OCI-LY3 (cell line): ENCODE measurements at regions not wholly inside any gene's neighbourhood (a gene's known extent, or its start where the extent isn't known, plus 50 kb on each side); places are given as distances from the start of the nearest gene placed in this dataset.

ENCODE experiments used
- H2AFZ ChIP-seq: fragments of 200-600, 300-600 bp; shearing (Covaris generic); 2 replicates; pipeline ENCODE4 v1.6.0; 2014; ENCODE audit warnings: antibody characterized with exemption, low read depth, low read length
- H3K27ac ChIP-seq: fragments of 200-600, 300-600 bp; sonication (generic); 2 replicates; pipeline ENCODE4 v1.5.1; 2014; ENCODE audit warnings: mild to moderate bottlenecking, low read length, moderate library complexity, mixed read lengths
- H3K27me3 ChIP-seq: fragments of 200-600, 300-600 bp; sonication (generic); 2 replicates; pipeline ENCODE4 v1.6.1; 2014; ENCODE audit warnings: low read depth, low read length, mixed read lengths
- H3K36me3 ChIP-seq: fragments of 200-600, 300-600 bp; sonication (generic); replicated peaks from 2 replicates; pipeline ENCODE3; 2014; ENCODE audit warnings: low read depth, low read length, mixed read lengths
- H3K4me1 ChIP-seq: fragments of 300-600, 200-600 bp; sonication (generic); 2 replicates; pipeline ENCODE4 v1.6.1; 2014; ENCODE audit warnings: low read length, mixed read lengths
- H3K4me2 ChIP-seq: fragments of 200-600, 300-600 bp; sonication (generic); 2 replicates; pipeline ENCODE4 v1.6.1; 2014; ENCODE audit warnings: low read length, mixed read lengths
- H3K4me3 ChIP-seq: fragments of 300-600, 200-600 bp; sonication (generic); 2 replicates; pipeline ENCODE4 v1.5.1; 2014; ENCODE audit warnings: antibody characterized with exemption, mild to moderate bottlenecking, low read length, moderate library complexity
- H3K79me2 ChIP-seq: fragments of 300-600, 200-600 bp; shearing (Covaris generic); 2 replicates; pipeline ENCODE4 v1.6.1; 2014; ENCODE audit warnings: mild to moderate bottlenecking, low read length, mixed read lengths
- H3K9ac ChIP-seq: fragments of 300-600, 200-600 bp; shearing (Covaris generic); 2 replicates; pipeline ENCODE4 v1.6.0; 2014; ENCODE audit warnings: mild to moderate bottlenecking, low read length, moderate library complexity
- H3K9me3 ChIP-seq: fragments of 200-600, 300-600 bp; shearing (Covaris generic); 2 replicates; pipeline ENCODE4 v1.6.1; 2014; ENCODE audit warnings: low read length, mixed read lengths; ENCODE audit not compliant: insufficient read depth
- H4K20me1 ChIP-seq: fragments of 200-600, 300-600 bp; sonication (generic); 2 replicates; pipeline ENCODE4 v1.6.1; 2016; ENCODE audit warnings: low read length, mixed read lengths; ENCODE audit not compliant: insufficient read depth
- CTCF ChIP-seq: fragments of 200-600, 300-600 bp; sonication (generic); IDR thresholded peaks from 2 replicates; pipeline ENCODE4 v1.5.1; 2014; ENCODE audit warnings: antibody characterized with exemption, low read length, low read depth
- EZH2phosphoT487 ChIP-seq: fragments of 200-600 bp; shearing (Covaris generic); IDR thresholded peaks from 2 replicates; pipeline ENCODE4 v1.6.1; 2018; ENCODE audit warnings: antibody characterized with exemption, mixed run types, low read depth

GRCh38 chr3:6736836-6737629 lies 123.9 kb upstream of the GRM7 start:
- Histone ChIP-seq H2AFZ (no peak overlapping the region), H3K79me2 (no peaks in the 10 kb centered on the region), H3K4me2 (no peak overlapping the region), H3K9me3 (no peaks in the 10 kb centered on the region), H3K9ac (no peak overlapping the region), H3K4me1 (no peaks in the 10 kb centered on the region), H3K27me3 (no peaks in the 10 kb centered on the region), H3K36me3 (no peaks in the 10 kb centered on the region), H4K20me1 (no peaks in the 10 kb centered on the region), H3K4me3 (no peak overlapping the region), H3K27ac (no peak overlapping the region)
- TF ChIP-seq CTCF = no peak
- no peak for TF ChIP-seq EZH2phosphoT487

GRCh38 chr3:6737630-6738029 lies 123.3 kb upstream of the GRM7 start:
- Histone ChIP-seq H3K9ac (no peak overlapping the region), H3K4me3 (no peak overlapping the region), H3K27me3 (no peaks in the 10 kb centered on the region), H3K27ac (no peak overlapping the region), H2AFZ (no peak overlapping the region), H3K4me2 (no peak overlapping the region), H3K9me3 (no peaks in the 10 kb centered on the region), H3K36me3 (no peaks in the 10 kb centered on the region), H3K4me1 (peaks cover under 1% of the 10 kb centered on the region), H4K20me1 (no peaks in the 10 kb centered on the region), H3K79me2 (no peaks in the 10 kb centered on the region)
- no peak for TF ChIP-seq EZH2phosphoT487
- no peak for TF ChIP-seq CTCF

DNA sequence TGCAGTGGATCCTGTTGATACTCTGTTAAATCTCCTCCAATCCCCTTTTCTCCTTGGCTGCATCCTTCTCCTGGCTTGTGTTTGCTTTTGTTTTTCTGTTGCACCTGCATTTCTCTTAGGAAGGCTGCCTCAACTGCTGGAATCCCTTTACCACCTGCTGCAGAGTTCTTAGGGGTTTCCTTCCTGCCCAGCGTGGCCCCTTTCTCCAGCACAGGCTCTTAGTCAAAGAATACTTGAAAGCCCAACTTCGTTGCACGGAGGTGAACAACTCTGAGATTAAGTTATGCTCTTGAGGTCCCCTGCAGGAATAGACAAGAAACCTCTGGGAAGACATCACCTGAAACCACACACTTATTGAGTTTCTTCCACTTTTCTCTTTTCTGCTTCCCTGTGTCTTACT lies 121.6 kb upstream of the GRM7 start:
- Histone ChIP-seq H3K4me3 (no peak overlapping the region), H3K4me2 (no peak overlapping the region), H3K79me2 (no peaks in the 10 kb centered on the region), H3K9me3 (no peaks in the 10 kb centered on the region), H3K27me3 (no peaks in the 10 kb centered on the region), H4K20me1 (no peaks in the 10 kb centered on the region), H3K27ac (no peak overlapping the region), H3K36me3 (no peaks in the 10 kb centered on the region), H3K4me1 (peaks cover 11% of the 10 kb centered on the region), H2AFZ (no peak overlapping the region), H3K9ac (no peak overlapping the region)
- TF ChIP-seq EZH2phosphoT487 = no peak
- no peak for TF ChIP-seq CTCF

GRCh38 chr3:6743067-6743720 lies 117.7 kb upstream of the GRM7 start:
- no peaks in the 10 kb centered on the region for H4K20me1 ChIP-seq
- TF ChIP-seq CTCF (no peak), EZH2phosphoT487 (no peak)
- H3K4me1 ChIP-seq = peaks cover 11% of the 10 kb centered on the region
- H3K27ac ChIP-seq = no peak overlapping the region
- H3K27me3 ChIP-seq = no peaks in the 10 kb centered on the region
- H3K4me3 ChIP-seq = peak overlapping the region; percentile 32
- no peak overlapping the region for H3K9ac ChIP-seq
- H3K79me2 ChIP-seq = no peaks in the 10 kb centered on the region
- H3K9me3 ChIP-seq = no peaks in the 10 kb centered on the region
- H3K4me2 ChIP-seq = peak overlapping the region; percentile 64
- H3K36me3 ChIP-seq = no peaks in the 10 kb centered on the region
- H2AFZ ChIP-seq = peak overlapping the region; percentile 87
